ENCODE measurements at regions not wholly inside any gene's neighbourhood (a gene's known extent, or its start where the extent isn't known, plus 50 kb on each side); places are given as distances from the start of the nearest gene placed in this dataset.

DNA sequence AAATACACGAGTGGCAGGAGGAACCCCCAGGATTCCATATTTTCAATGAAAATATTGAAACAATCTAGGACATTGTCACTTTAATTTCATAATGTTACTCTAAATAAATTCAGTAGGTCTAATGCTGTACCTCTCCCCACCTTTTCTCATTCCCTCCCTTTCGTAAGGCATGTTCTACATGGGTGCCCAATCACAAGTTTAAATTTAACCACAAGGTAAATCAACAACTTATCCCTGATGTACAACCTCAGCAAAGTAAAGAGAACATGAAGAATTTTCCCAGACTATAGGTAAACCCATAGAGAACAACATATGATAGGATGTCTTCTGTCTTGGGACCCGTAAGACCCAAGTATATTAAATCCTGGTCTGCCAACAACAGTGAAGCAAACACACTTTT lies 53.2 kb upstream of the MITF start:
- TF ChIP-seq, protein P1, sequence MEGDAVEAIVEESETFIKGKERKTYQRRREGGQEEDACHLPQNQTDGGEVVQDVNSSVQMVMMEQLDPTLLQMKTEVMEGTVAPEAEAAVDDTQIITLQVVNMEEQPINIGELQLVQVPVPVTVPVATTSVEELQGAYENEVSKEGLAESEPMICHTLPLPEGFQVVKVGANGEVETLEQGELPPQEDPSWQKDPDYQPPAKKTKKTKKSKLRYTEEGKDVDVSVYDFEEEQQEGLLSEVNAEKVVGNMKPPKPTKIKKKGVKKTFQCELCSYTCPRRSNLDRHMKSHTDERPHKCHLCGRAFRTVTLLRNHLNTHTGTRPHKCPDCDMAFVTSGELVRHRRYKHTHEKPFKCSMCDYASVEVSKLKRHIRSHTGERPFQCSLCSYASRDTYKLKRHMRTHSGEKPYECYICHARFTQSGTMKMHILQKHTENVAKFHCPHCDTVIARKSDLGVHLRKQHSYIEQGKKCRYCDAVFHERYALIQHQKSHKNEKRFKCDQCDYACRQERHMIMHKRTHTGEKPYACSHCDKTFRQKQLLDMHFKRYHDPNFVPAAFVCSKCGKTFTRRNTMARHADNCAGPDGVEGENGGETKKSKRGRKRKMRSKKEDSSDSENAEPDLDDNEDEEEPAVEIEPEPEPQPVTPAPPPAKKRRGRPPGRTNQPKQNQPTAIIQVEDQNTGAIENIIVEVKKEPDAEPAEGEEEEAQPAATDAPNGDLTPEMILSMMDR (IDR thresholded peaks at IDR 0.05; ENCODE audit: borderline replicate concordance, extremely low read depth, low read length, poor library complexity, severe bottlenecking): no peak
- TF ChIP-seq EZH2 (IDR thresholded peaks at IDR 0.05; ENCODE audit: borderline replicate concordance, low read depth, low read length, severe bottlenecking): no peak

All from DND-41 (cell line).